Uterus (tissue), 3 donors: ENCODE measurements at regions not wholly inside any gene's neighbourhood (a gene's known extent, or its start where the extent isn't known, plus 50 kb on each side); places are given as distances from the start of the nearest gene placed in this dataset.
"Not testable (repeated sequence)": the region's sequence is repeated elsewhere in the genome, so short reads cannot be mapped to it uniquely, and the experiment has no call there.

Source experiments
- DNase-seq, 2 donors: peaks; one replicate each; pipeline ENCODE4 v3.0.0-alpha.2; 2019 to 2020
- H3K27ac ChIP-seq, 2 donors: fragments of 200-600 bp; sonication (generic); 1 replicate in 1 of 2; 2 replicates in 1 of 2; pipeline ENCODE4 v1.5.1; 2016 to 2018
- H3K27me3 ChIP-seq, 2 donors: fragments of 200-600 bp; sonication (generic); one replicate each; pipeline ENCODE4 v1.5.1; 2018 to 2019; ENCODE audit warnings: control low read depth in 1 of 2
- H3K36me3 ChIP-seq, 2 donors: fragments of 200-600 bp; sonication (generic); one replicate each; pipeline ENCODE4 v1.5.1; 2019; ENCODE audit warnings: control low read depth in 1 of 2
- H3K4me1 ChIP-seq, 2 donors: fragments of 200-600 bp; sonication (generic); one replicate each; pipeline ENCODE4 v1.5.1; 2018 to 2019; ENCODE audit warnings: control low read depth in 1 of 2
- H3K4me3 ChIP-seq, 2 donors: fragments of 200-600 bp; sonication (generic); 1 replicate in 1 of 2; 2 replicates in 1 of 2; pipeline ENCODE4 v1.5.1; 2018 to 2019; ENCODE audit warnings: mild to moderate bottlenecking in 1 of 2
- H3K9me3 ChIP-seq, 2 donors: fragments of 200-600 bp; sonication (generic); one replicate each; pipeline ENCODE4 v1.5.1; 2019; ENCODE audit warnings: control low read depth in 1 of 2
- POLR2A ChIP-seq, 2 donors: fragments of 450-650 bp; IDR thresholded peaks; one replicate each; pipeline ENCODE4 v1.6.1; 2016; ENCODE audit warnings: antibody characterized with exemption in 2 of 2, mild to moderate bottlenecking in 1 of 2, moderate library complexity in 1 of 2
- intact Hi-C: fragments of 100-400 bp; cut with DNase I; formaldehyde crosslinking; loops from one replicate; pipeline ENCODE4 v1.15.1; 2023; ENCODE audit warnings: low total_unique reads
- TF ChIP-seq, protein P1 (sequence below), 4 experiments: fragments of 200-600 bp in 2 of 4; fragments of 450-650 bp in 2 of 4; sonication (generic) in 2 of 4; IDR thresholded peaks; one replicate each; pipeline ENCODE4 v1.5.1; 2016 to 2019; ENCODE audit warnings: antibody characterized with exemption in 4 of 4, mild to moderate bottlenecking in 2 of 4, moderate library complexity in 1 of 4
- donor health status: DM: yes; HTN: yes; CAD: no.

DNA sequence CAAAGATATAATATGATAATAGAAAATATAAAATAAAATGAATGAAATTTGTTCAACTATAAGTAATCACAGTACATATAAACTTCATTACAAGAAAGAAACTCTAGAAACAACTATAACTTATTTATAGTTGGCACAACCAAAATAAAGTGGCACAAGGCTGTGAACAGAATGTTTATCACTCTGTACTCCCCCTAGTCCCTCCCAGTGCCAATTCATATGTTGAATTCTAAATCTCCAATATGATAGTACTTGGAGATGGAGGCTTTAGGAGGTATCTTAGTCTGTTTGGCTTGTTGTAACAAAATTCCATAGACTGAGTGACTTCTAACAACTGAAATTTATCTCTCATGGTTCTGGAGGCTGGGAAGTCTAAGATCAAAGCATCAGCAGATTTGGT, 145.0 kb upstream of the TMEM229A start:
- intact Hi-C loops = no loop called here
- Histone ChIP-seq H3K4me1 (no peaks in the 10 kb centered on the region), H3K9me3 (no peaks in the 10 kb centered on the region), H3K4me3 (no peak overlapping the region), H3K27me3 (no peaks in the 10 kb centered on the region), H3K36me3 (no peaks in the 10 kb centered on the region), H3K27ac (no peak overlapping the region)
- no peak for TF ChIP-seq POLR2A (IDR thresholded peaks at IDR 0.05)
- TF ChIP-seq, protein P1, sequence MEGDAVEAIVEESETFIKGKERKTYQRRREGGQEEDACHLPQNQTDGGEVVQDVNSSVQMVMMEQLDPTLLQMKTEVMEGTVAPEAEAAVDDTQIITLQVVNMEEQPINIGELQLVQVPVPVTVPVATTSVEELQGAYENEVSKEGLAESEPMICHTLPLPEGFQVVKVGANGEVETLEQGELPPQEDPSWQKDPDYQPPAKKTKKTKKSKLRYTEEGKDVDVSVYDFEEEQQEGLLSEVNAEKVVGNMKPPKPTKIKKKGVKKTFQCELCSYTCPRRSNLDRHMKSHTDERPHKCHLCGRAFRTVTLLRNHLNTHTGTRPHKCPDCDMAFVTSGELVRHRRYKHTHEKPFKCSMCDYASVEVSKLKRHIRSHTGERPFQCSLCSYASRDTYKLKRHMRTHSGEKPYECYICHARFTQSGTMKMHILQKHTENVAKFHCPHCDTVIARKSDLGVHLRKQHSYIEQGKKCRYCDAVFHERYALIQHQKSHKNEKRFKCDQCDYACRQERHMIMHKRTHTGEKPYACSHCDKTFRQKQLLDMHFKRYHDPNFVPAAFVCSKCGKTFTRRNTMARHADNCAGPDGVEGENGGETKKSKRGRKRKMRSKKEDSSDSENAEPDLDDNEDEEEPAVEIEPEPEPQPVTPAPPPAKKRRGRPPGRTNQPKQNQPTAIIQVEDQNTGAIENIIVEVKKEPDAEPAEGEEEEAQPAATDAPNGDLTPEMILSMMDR (IDR thresholded peaks at IDR 0.05) = no peak
- no peak for DNase-seq

DNA sequence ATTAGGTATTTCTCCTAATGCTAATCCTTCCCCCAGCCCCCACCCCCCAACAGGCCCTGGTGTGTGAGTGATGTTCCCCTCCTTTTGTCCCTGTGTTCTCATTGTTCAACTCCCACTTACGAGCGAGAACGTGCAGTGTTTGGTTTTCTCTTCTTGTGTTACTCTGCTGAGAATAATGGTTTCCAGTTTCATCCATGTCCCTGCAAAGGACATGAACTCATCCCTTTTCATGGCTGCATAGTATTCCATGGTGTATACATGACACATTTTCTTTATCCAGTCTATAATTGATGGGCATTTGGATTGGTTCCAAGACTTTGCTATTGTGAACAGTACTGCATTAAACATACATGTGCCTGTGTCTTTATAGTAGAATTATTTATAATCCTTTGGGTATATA, 138.9 kb upstream of the TMEM229A start:
- DNase-seq, H3K27ac ChIP-seq, H3K9me3 ChIP-seq, H3K36me3 ChIP-seq, intact Hi-C loops, H3K4me3 ChIP-seq, H3K27me3 ChIP-seq, H3K4me1 ChIP-seq: not testable (repeated sequence)

DNA sequence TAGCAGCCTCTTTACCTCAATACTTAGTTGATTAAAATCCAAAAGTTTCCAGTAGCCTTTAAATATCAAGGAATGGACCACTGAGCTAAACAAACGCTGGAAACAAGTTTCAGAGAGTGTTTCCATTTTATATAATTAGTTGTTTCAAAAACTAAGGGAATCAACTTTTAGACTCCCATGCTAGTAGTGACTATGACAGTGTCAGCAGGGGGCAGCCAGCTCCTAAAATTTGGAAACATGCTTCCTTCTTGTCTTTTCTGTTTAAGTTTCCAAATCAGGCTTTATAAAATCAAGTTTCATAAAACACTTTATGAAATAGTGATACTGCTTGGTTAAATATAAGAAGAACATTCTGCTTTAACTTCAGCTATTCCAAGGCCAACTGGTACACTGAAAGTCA, 138.2 kb upstream of the TMEM229A start:
- H3K36me3 ChIP-seq = no peaks in the 10 kb centered on the region
- intact Hi-C loops = no loop called here
- H3K27me3 ChIP-seq = no peaks in the 10 kb centered on the region
- no peak overlapping the region for H3K27ac ChIP-seq
- DNase-seq = no peak
- TF ChIP-seq POLR2A (IDR thresholded peaks at IDR 0.05) = no peak
- TF ChIP-seq, protein P1 (IDR thresholded peaks at IDR 0.05) = no peak
- H3K4me3 ChIP-seq = no peak overlapping the region
- no peaks in the 10 kb centered on the region for H3K4me1 ChIP-seq
- no peaks in the 10 kb centered on the region for H3K9me3 ChIP-seq

DNA sequence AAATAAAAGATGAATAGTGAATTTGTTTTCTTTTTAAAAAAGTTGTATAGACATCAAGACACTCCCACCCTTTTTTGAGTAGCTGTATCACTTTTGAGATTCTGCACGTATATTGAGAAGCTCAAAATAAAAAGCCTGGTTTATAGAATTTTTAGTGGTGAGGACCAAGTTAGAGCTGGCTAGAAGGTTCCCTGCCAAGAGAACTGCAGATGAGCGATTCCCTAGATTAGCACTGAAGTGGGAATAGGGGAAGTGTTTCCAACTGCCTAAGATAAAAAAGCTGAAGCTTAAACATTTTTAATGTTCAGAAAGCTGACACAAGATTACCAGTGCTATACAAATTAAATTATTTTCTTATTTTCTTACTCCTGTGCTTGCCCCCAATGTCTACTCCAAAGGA, 135.7 kb upstream of the TMEM229A start:
- intact Hi-C loops = no loop called here
- Histone ChIP-seq H3K4me3 (no peak overlapping the region), H3K27ac (no peak overlapping the region), H3K4me1 (no peaks in the 10 kb centered on the region), H3K36me3 (no peaks in the 10 kb centered on the region), H3K9me3 (no peaks in the 10 kb centered on the region), H3K27me3 (no peaks in the 10 kb centered on the region)
- DNase-seq = no peak
- TF ChIP-seq POLR2A (IDR thresholded peaks at IDR 0.05) = no peak

DNA sequence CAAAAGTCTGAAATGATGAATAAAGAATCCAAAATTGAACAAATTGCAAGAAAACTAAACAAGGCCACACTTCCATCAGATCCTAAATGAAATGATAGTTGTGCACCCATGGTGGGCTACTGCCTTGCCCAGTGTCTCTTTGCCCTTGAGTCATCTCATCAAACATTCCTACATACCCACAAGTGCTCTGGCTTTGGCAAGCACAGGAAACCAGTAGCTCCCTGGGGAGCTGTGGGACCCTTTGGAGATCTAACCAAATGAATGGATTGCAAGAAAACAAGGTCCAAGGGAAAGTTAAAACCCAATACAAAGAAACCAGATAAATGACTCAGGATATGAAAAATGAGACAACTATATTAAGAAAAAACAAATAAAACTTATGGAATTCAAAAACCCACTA, 129.8 kb upstream of the TMEM229A start:
- Histone ChIP-seq H3K27ac (no peak overlapping the region), H3K4me1 (no peaks in the 10 kb centered on the region), H3K36me3 (no peaks in the 10 kb centered on the region), H3K4me3 (no peak overlapping the region), H3K27me3 (no peaks in the 10 kb centered on the region), H3K9me3 (no peaks in the 10 kb centered on the region)
- intact Hi-C loops = no loop called here
- DNase-seq = no peak
- TF ChIP-seq, protein P1 (IDR thresholded peaks at IDR 0.05) = no peak
- TF ChIP-seq POLR2A (IDR thresholded peaks at IDR 0.05) = no peak

DNA sequence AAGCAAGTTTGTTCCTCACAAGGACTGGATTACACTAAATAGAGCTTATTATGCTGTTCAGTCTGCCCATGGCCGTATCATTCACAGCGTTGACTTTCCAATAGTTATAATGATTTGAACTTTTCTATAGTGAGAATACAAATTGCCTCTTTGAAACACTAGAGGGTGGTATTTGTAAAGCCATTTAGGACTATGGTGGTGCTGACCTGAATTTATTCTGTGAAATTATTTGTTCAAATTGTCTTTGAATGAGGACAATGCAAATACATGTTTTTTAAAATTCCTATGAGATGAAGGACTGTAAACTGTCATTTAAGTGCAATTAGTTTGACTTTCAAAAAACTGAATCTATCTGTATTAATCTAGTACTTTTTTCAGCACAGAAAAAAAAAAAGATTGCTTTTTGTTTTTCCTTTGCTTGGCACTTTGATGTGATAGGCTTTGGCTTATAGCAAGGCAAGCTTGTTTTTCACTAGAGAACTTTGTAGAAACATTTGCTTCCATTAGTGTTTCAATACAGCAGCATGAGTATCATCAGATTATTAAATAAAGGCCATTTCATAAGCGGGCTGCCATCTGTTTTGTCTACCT, 122.7 kb upstream of the TMEM229A start:
- Histone ChIP-seq H3K27ac (no peak overlapping the region), H3K27me3 (no peaks in the 10 kb centered on the region), H3K36me3 (no peaks in the 10 kb centered on the region), H3K4me1 (no peaks in the 10 kb centered on the region), H3K4me3 (no peak overlapping the region), H3K9me3 (no peaks in the 10 kb centered on the region)
- DNase-seq = no peak
- intact Hi-C loops = no loop called here
- TF ChIP-seq POLR2A (IDR thresholded peaks at IDR 0.05) = no peak
- TF ChIP-seq, protein P1 (IDR thresholded peaks at IDR 0.05) = peak in 2 of 4 experiments; percentile 14 to 23
